Sigmoid colon (tissue), 4 donors: ENCODE measurements at regions not wholly inside any gene's neighbourhood (a gene's known extent, or its start where the extent isn't known, plus 50 kb on each side); places are given as distances from the start of the nearest gene placed in this dataset.

Source experiments
- CTCF ChIP-seq, 4 experiments: fragments of 450-650 bp in 3 of 4; fragments of 200-600 bp in 1 of 4; IDR thresholded peaks; one replicate each; pipeline ENCODE4 v1.5.1; 2016 to 2019; ENCODE audit warnings: antibody characterized with exemption in 4 of 4, mild to moderate bottlenecking in 3 of 4, moderate library complexity in 2 of 4
- EP300 ChIP-seq, 4 donors: sonication (generic); formaldehyde crosslinking; IDR thresholded peaks; one replicate each; pipeline ENCODE4 v1.6.1; 2017; ENCODE audit warnings: antibody characterized with exemption in 4 of 4
- POLR2A ChIP-seq, 2 donors: fragments of 450-650 bp; IDR thresholded peaks; one replicate each; pipeline ENCODE4 v1.6.1; 2016; ENCODE audit warnings: antibody characterized with exemption in 2 of 2, mild to moderate bottlenecking in 2 of 2, moderate library complexity in 2 of 2
- POLR2AphosphoS5 ChIP-seq, 4 donors: sonication (generic); formaldehyde crosslinking; IDR thresholded peaks; one replicate each; pipeline ENCODE4 v1.6.1; 2017; ENCODE audit warnings: antibody characterized with exemption in 4 of 4

GRCh38 chr21:35827004-35827403 is 233.3 kb downstream of the SETD4 start:
- no peak for TF ChIP-seq CTCF (IDR thresholded peaks at IDR 0.05)
- no peak for TF ChIP-seq EP300 (IDR thresholded peaks at IDR 0.05)
- TF ChIP-seq POLR2A (IDR thresholded peaks at IDR 0.05) = no peak
- no peak for TF ChIP-seq POLR2AphosphoS5 (IDR thresholded peaks at IDR 0.05)
